Stomach (tissue), 8 donors: ENCODE measurements at regions not wholly inside any gene's neighbourhood (a gene's known extent, or its start where the extent isn't known, plus 50 kb on each side); places are given as distances from the start of the nearest gene placed in this dataset.

ENCODE experiments used
- DNase-seq, 2 donors: peaks; one replicate each; pipeline versions ENCODE4 v3.0.0 to v3.0.0-alpha.2; 2013 to 2019
- H3K27ac ChIP-seq, 5 donors: fragments of 200-600 bp in 4 of 5; sonication (generic) in 4 of 5; one replicate each; pipeline ENCODE4 v1.5.1; 2013 to 2019; ENCODE audit warnings: mild to moderate bottlenecking in 1 of 5, moderate library complexity in 1 of 5
- H3K27me3 ChIP-seq, 3 donors: fragments of 200-600 bp; sonication (generic); one replicate each; pipeline ENCODE4 v1.5.1; 2017 to 2019; ENCODE audit warnings: mixed run types in 1 of 3
- H3K36me3 ChIP-seq, 4 donors: fragments of 200-600 bp; sonication (generic); 1 replicate in 3 of 4; 2 replicates in 1 of 4; pipeline ENCODE4 v1.5.1; 2016 to 2019
- H3K4me1 ChIP-seq, 4 donors: fragments of 200-600 bp; sonication (generic); one replicate each; pipeline ENCODE4 v1.5.1; 2016 to 2019
- H3K4me3 ChIP-seq, 4 donors: fragments of 200-600 bp; sonication (generic) in 3 of 4; one replicate each; pipeline ENCODE4 v1.5.1; 2016 to 2019; ENCODE audit warnings: mild to moderate bottlenecking in 1 of 4
- H3K9me3 ChIP-seq, 4 donors: fragments of 200-600 bp; sonication (generic); one replicate each; pipeline ENCODE4 v1.5.1; 2016 to 2019
- CTCF ChIP-seq, 7 experiments: fragments of 450-650 bp in 4 of 7; fragments of 200-600 bp in 3 of 7; sonication (generic) in 3 of 7; IDR thresholded peaks; one replicate each; pipeline ENCODE4 v1.5.1; 2016 to 2019; ENCODE audit warnings: antibody characterized with exemption in 7 of 7, control low read depth in 2 of 7, mild to moderate bottlenecking in 1 of 7
- EP300 ChIP-seq: sonication (generic); formaldehyde crosslinking; IDR thresholded peaks from one replicate; pipeline ENCODE4 v1.6.1; 2017; ENCODE audit warnings: antibody characterized with exemption
- POLR2A ChIP-seq, 4 donors: fragments of 450-650 bp; IDR thresholded peaks; one replicate each; pipeline ENCODE4 v1.6.1; 2016; ENCODE audit warnings: antibody characterized with exemption in 4 of 4, control low read depth in 2 of 4, mild to moderate bottlenecking in 1 of 4, moderate library complexity in 1 of 4
- POLR2AphosphoS5 ChIP-seq, 3 donors: sonication (generic); formaldehyde crosslinking; IDR thresholded peaks; one replicate each; pipeline ENCODE4 v1.6.1; 2016; ENCODE audit warnings: antibody characterized with exemption in 3 of 3
- WGBS, 5 donors: extraction: QIAGEN DNeasy Blood & Tissue Kit in 3 of 5; methylation state at CpG; one replicate each; pipeline versions ENCODE4 v1.1.5 to v1.1.7; 2013 to 2018; 5-methylcytosine and 5-hydroxymethylcytosine counted together
- intact Hi-C: fragments of 100-400 bp; cut with DNase I; formaldehyde crosslinking; loops from one replicate; pipeline ENCODE4 v1.15.1; 2023; ENCODE audit warnings: low total_unique reads
- donor health status: healthy with polysubstance abuse.
- donor health status: Bipolar disorder and iron deficiency.
- donor health status: healthy.

GRCh38 chr10:71125749-71126107 lies 86.6 kb upstream of the UNC5B start:
- Histone ChIP-seq H3K36me3 (no peaks in the 10 kb centered on the region), H3K4me3 (no peak overlapping the region), H3K27ac (no peak overlapping the region), H3K9me3 (peaks cover 0 to 4% (median 2%) of the 10 kb centered on the region in 4 donors), H3K4me1 (no peaks in the 10 kb centered on the region), H3K27me3 (peaks cover 0 to 25% (median 4%) of the 10 kb centered on the region in 3 donors)
- WGBS, 5 donors = 72 to 85% (median 79%) methylated on average over 4 of the region's 4 CpGs
- TF ChIP-seq POLR2A (IDR thresholded peaks at IDR 0.05) (no peak), POLR2AphosphoS5 (IDR thresholded peaks at IDR 0.05) (no peak), EP300 (no peak), CTCF (IDR thresholded peaks at IDR 0.05) (no peak)
- intact Hi-C loops = no loop called here
- DNase-seq = no peak

GRCh38 chr10:71126432-71126831 lies 85.9 kb upstream of the UNC5B start:
- no peaks in the 10 kb centered on the region for H3K36me3 ChIP-seq
- no peak for TF ChIP-seq CTCF (IDR thresholded peaks at IDR 0.05)
- no peak for TF ChIP-seq POLR2A (IDR thresholded peaks at IDR 0.05)
- TF ChIP-seq POLR2AphosphoS5 (IDR thresholded peaks at IDR 0.05) = no peak
- no peak for TF ChIP-seq EP300
- no peaks in the 10 kb centered on the region for H3K4me1 ChIP-seq
- 69 to 83% (median 80%) methylated on average over 6 to 7 of the region's 7 CpGs for WGBS, 5 donors
- no peak overlapping the region for H3K27ac ChIP-seq
- intact Hi-C loops = no loop called here
- peaks cover 2 to 29% (median 4%) of the 10 kb centered on the region in 3 donors for H3K27me3 ChIP-seq
- no peaks in the 10 kb centered on the region for H3K9me3 ChIP-seq
- DNase-seq = no peak
- no peak overlapping the region for H3K4me3 ChIP-seq

GRCh38 chr10:71127104-71127503 lies 85.3 kb upstream of the UNC5B start:
- H3K4me3 ChIP-seq = no peak overlapping the region
- H3K27ac ChIP-seq = no peak overlapping the region
- H3K4me1 ChIP-seq = no peaks in the 10 kb centered on the region
- no peak for TF ChIP-seq EP300
- TF ChIP-seq POLR2AphosphoS5 (IDR thresholded peaks at IDR 0.05) = no peak
- TF ChIP-seq CTCF (IDR thresholded peaks at IDR 0.05) = no peak
- TF ChIP-seq POLR2A (IDR thresholded peaks at IDR 0.05) = no peak
- WGBS, 5 donors = 62 to 95% (median 72%) methylated on average over 5 of the region's 5 CpGs
- intact Hi-C loops = no loop called here
- no peak for DNase-seq
- H3K9me3 ChIP-seq = no peaks in the 10 kb centered on the region
- peaks cover 4 to 36% (median 4%) of the 10 kb centered on the region in 3 donors for H3K27me3 ChIP-seq
- H3K36me3 ChIP-seq = no peaks in the 10 kb centered on the region

- peaks cover 4 to 43% (median 4%) of the 10 kb centered on the region in 3 donors for H3K27me3 ChIP-seq
- no peak overlapping the region for H3K4me3 ChIP-seq
- no peak overlapping the region for H3K27ac ChIP-seq
- H3K4me1 ChIP-seq = no peaks in the 10 kb centered on the region
- TF ChIP-seq POLR2AphosphoS5 (IDR thresholded peaks at IDR 0.05) (no peak), CTCF (IDR thresholded peaks at IDR 0.05) (no peak), POLR2A (IDR thresholded peaks at IDR 0.05) (no peak), EP300 (no peak)
- WGBS, 5 donors = 71 to 88% (median 83%) methylated on average over 3 of the region's 3 CpGs
- intact Hi-C loops = no loop called here
- no peaks in the 10 kb centered on the region for H3K36me3 ChIP-seq
- DNase-seq = no peak
- no peaks in the 10 kb centered on the region for H3K9me3 ChIP-seq
Observed at GRCh38 chr10:71127773-71128172, 84.6 kb upstream of the UNC5B start.
